Endothelial cell of umbilical vein (primary cell): ENCODE measurements at regions not wholly inside any gene's neighbourhood (a gene's known extent, or its start where the extent isn't known, plus 50 kb on each side); places are given as distances from the start of the nearest gene placed in this dataset.

Experiments used
- BruUV-seq: library from RNA; stranded (reverse); fragments of 400-500 nt; replicated peaks from 2 replicates; lab custom pipeline; 2021; lab: Mats Ljungman, UMichigan
- CTCF ChIA-PET: fragments of 300-600, 350-600 bp; sonication (Branson Sonifier 250); formaldehyde crosslinking; loops from one replicate; lab custom pipeline; 2021; ENCODE audit warnings: antibody characterized with exemption, inconsistent platforms; lab: Charles Lee
- POLR2A ChIA-PET: fragments of 300-600, 350-600 bp; sonication (Branson Sonifier 250); formaldehyde crosslinking; loops from one replicate; lab custom pipeline; 2021; ENCODE audit warnings: antibody characterized with exemption, inconsistent platforms; lab: Charles Lee
- DNase-seq: peaks from one replicate; pipeline ENCODE4 v3.0.0-alpha.2; 2011; ENCODE audit warnings: low read depth, low spot score
- FAIRE-seq: peaks from 2 replicates; lab custom pipeline; 2011; peaks lifted over from hg19 to GRCh38; lab: Jason Lieb, UNC
- H2AFZ ChIP-seq: 2 replicates; pipeline ENCODE4 v1.6.0; 2012; ENCODE audit warnings: low read depth, low read length, control low read depth, inconsistent platforms
- H3K27ac ChIP-seq: 2 replicates; pipeline ENCODE4 v1.5.1; 2011; ENCODE audit warnings: low read depth, mild to moderate bottlenecking, control low read depth, low read length, moderate library complexity; ENCODE audit not compliant: insufficient read depth
- H3K27me3 ChIP-seq, 2 experiments: 2 replicates each; pipeline versions ENCODE4 v1.6.0 to v1.6.1; 2011; ENCODE audit warnings: low read length in 2 of 2, mixed read lengths in 1 of 2; ENCODE audit not compliant: control insufficient read depth in 2 of 2, insufficient read depth in 2 of 2
- H3K36me3 ChIP-seq, 2 experiments: 2 replicates in 1 of 2; 3 replicates in 1 of 2; pipeline ENCODE4 v1.5.1; 2011; ENCODE audit warnings: low read length in 2 of 2, mild to moderate bottlenecking in 1 of 2, moderate library complexity in 1 of 2; ENCODE audit not compliant: control insufficient read depth in 2 of 2, insufficient read depth in 2 of 2; ENCODE audit errors: extremely low read depth in 1 of 2
- H3K4me1 ChIP-seq: 3 replicates; pipeline ENCODE4 v1.5.1; 2011; ENCODE audit warnings: mild to moderate bottlenecking, low read length; ENCODE audit not compliant: control insufficient read depth, insufficient read depth; ENCODE audit errors: extremely low read depth
- H3K4me2 ChIP-seq: 2 replicates; pipeline ENCODE4 v1.6.1; 2011; ENCODE audit warnings: low read length, control low read depth, mixed read lengths; ENCODE audit not compliant: insufficient read depth
- H3K4me3 ChIP-seq, 3 experiments: fragments of 200-600 bp in 1 of 3; sonication (generic), shearing (Covaris generic) in 1 of 3; replicated peaks in 1 of 3; 2 replicates each; pipeline ENCODE4 v1.5.1; 2011 to 2016; ENCODE audit warnings: control low read depth in 3 of 3, low read length in 3 of 3, mild to moderate bottlenecking in 2 of 3, inconsistent platforms in 1 of 3, low read depth in 1 of 3, moderate library complexity in 1 of 3; ENCODE audit not compliant: insufficient read depth in 1 of 3
- H3K79me2 ChIP-seq: 2 replicates; pipeline ENCODE4 v1.6.0; 2012; ENCODE audit warnings: low read length, inconsistent platforms; ENCODE audit not compliant: control insufficient read depth, insufficient read depth
- H3K9ac ChIP-seq: replicated peaks from 2 replicates; pipeline ENCODE3; 2011; ENCODE audit warnings: low read length, control low read depth; ENCODE audit not compliant: insufficient read depth; ENCODE audit errors: extremely low read depth
- H3K9me1 ChIP-seq: replicated peaks from 3 replicates; pipeline ENCODE4 v1.6.0; 2011; ENCODE audit warnings: mild to moderate bottlenecking, low read length; ENCODE audit not compliant: control insufficient read depth, insufficient read depth; ENCODE audit errors: extremely low read depth
- H3K9me3 ChIP-seq: replicated peaks from 2 replicates; pipeline ENCODE4 v1.5.1; 2012; ENCODE audit warnings: low read length, inconsistent platforms; ENCODE audit not compliant: control insufficient read depth, insufficient read depth
- H4K20me1 ChIP-seq: replicated peaks from 2 replicates; pipeline ENCODE3; 2011; ENCODE audit warnings: mild to moderate bottlenecking, low read length; ENCODE audit not compliant: control insufficient read depth, insufficient read depth; ENCODE audit errors: extremely low read depth
- EZH2 ChIP-seq: IDR thresholded peaks from 2 replicates; pipeline ENCODE4 v1.6.1; 2012; ENCODE audit warnings: borderline replicate concordance, low read depth, mild to moderate bottlenecking, moderate library complexity, low read length, inconsistent platforms; ENCODE audit not compliant: severe bottlenecking
- FOS ChIP-seq: IDR thresholded peaks from 2 replicates; pipeline ENCODE4 v1.6.1; 2011; ENCODE audit warnings: mild to moderate bottlenecking, low read length, moderate library complexity, borderline replicate concordance; ENCODE audit not compliant: insufficient read depth
- GATA2 ChIP-seq: IDR thresholded peaks from 2 replicates; pipeline ENCODE4 v1.7.0; 2011; ENCODE audit warnings: low read depth, mild to moderate bottlenecking, moderate library complexity, mixed read lengths, low read length; ENCODE audit not compliant: insufficient read length, insufficient read depth
- JUN ChIP-seq: IDR thresholded peaks from 2 replicates; pipeline ENCODE4 v1.6.1; 2011; ENCODE audit warnings: borderline replicate concordance, low read depth; ENCODE audit not compliant: insufficient read length, insufficient read depth
- MYC ChIP-seq: IDR thresholded peaks from one replicate; pipeline ENCODE4 v1.6.1; 2011; ENCODE audit warnings: mild to moderate bottlenecking, low read depth, low read length
- POLR2A ChIP-seq: IDR thresholded peaks from 2 replicates; pipeline ENCODE4 v1.6.1; 2012; ENCODE audit warnings: low read depth, mild to moderate bottlenecking, control low read depth, low read length
- POLR2AphosphoS5 ChIP-seq: IDR thresholded peaks from 2 replicates; pipeline ENCODE4 v1.6.1; 2012; ENCODE audit warnings: low read depth, mild to moderate bottlenecking, control low read depth, low read length, moderate library complexity; ENCODE audit not compliant: insufficient read depth
- dilution Hi-C: fragments of 300-500 bp; cut with MboI; formaldehyde crosslinking; loops from one replicate; pipeline ENCODE4 v1.15.0; 2019; ENCODE audit warnings: low sequenced_read_pairs; ENCODE audit not compliant: extremely low pct_ligation_motif_present
- intact Hi-C: fragments of 100-400 bp; cut with micrococcal nuclease; formaldehyde crosslinking; loops from one replicate; pipeline ENCODE4 v1.10.0; 2022
- TF ChIP-seq, protein P1 (sequence below), 2 donors: IDR thresholded peaks; 1 replicate in 1 of 2; 2 replicates in 1 of 2; pipeline ENCODE4 v1.5.1; 2011; ENCODE audit warnings: low read length in 2 of 2, mild to moderate bottlenecking in 2 of 2, moderate library complexity in 2 of 2, control low read depth in 1 of 2, inconsistent platforms in 1 of 2, low read depth in 1 of 2; ENCODE audit not compliant: insufficient read depth in 1 of 2; ENCODE audit errors: extremely low read depth in 1 of 2

DNA sequence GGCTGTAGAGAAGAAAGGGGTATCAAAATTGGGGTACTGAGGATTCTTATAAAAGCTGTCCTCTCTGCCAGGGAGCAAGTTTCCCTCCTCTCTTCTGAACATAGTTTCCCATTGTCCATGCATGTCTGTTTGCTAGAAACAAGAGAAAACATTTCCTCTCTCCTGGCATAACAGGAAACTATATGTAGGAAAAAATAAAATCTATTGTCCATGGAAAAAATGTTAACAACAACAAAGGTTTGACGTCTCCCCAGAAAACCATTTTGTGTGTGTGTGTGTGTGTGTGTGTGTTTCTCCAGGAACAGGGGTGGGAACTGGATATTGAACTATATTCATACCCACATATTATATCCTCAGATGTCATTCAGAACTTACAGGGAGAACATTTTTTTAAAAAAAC is 107.2 kb downstream of the GASK1B start:
- Histone ChIP-seq H3K9ac (peak overlapping the region; percentile 56), H4K20me1 (no peaks in the 10 kb centered on the region), H3K4me2 (peak overlapping the region; percentile 33), H3K27me3 (no peaks in the 10 kb centered on the region), H3K27ac (peak overlapping the region; percentile 74), H3K79me2 (no peaks in the 10 kb centered on the region), H3K4me1 (peaks cover 26% of the 10 kb centered on the region), H3K9me1 (no peaks in the 10 kb centered on the region), H3K9me3 (no peaks in the 10 kb centered on the region), H2AFZ (peak overlapping the region; percentile 5), H3K4me3 (no peak overlapping the region), H3K36me3 (no peaks in the 10 kb centered on the region)
- intact Hi-C loops (loop anchor here (1.0 to 2.0 kb wide), 8 partner anchors 13 to 96 kb away; no protein-coding TSS in a partner anchor), dilution Hi-C loops (no loop called here)
- POLR2A ChIA-PET, result no interaction called here
- CTCF ChIA-PET, result no interaction called here
- DNase-seq (peak; percentile 93), FAIRE-seq (peak; percentile 48)
- peak; percentile 57 for TF ChIP-seq JUN
- TF ChIP-seq POLR2AphosphoS5, result no peak
- BruUV-seq, result no TSS peak

DNA sequence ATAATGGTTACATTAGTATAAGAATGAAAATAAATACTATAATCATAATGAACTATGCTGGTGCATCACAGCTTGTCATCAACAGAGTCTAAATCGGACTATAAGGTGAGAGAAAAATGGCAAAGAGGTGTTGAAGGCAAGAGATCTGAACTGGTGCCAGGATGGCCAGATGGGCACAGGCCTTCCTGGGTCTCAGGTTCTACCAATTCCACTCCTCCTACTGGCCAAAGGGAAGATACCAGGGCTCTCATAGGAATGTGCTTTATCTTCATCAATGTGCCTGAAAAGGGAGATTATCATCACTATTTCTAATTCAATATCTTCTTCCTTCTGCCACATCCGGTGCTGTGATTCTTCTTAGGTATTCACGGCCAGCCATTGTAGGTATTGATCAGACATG is 107.6 kb downstream of the GASK1B start:
- CTCF ChIA-PET, result interaction anchor here (0.7 kb wide), 1 partner anchor 32 kb away, joined by 3 read pairs; no protein-coding TSS in a partner anchor
- DNase-seq, result no peak
- Histone ChIP-seq H3K4me2 (peak overlapping the region; percentile 17), H3K4me1 (peaks cover 26% of the 10 kb centered on the region), H3K36me3 (no peaks in the 10 kb centered on the region), H3K9me3 (no peaks in the 10 kb centered on the region), H4K20me1 (no peaks in the 10 kb centered on the region), H3K27ac (peak overlapping the region; percentile 74), H3K9me1 (no peaks in the 10 kb centered on the region), H3K9ac (peak overlapping the region; percentile 56), H3K79me2 (no peaks in the 10 kb centered on the region), H3K4me3 (no peak overlapping the region), H3K27me3 (no peaks in the 10 kb centered on the region), H2AFZ (peak overlapping the region; percentile 5)
- POLR2A ChIA-PET, result no interaction called here
- FAIRE-seq, result no peak
- TF ChIP-seq POLR2AphosphoS5, result no peak
- no peak for TF ChIP-seq MYC
- TF ChIP-seq EZH2, result no peak
- TF ChIP-seq, protein P1, sequence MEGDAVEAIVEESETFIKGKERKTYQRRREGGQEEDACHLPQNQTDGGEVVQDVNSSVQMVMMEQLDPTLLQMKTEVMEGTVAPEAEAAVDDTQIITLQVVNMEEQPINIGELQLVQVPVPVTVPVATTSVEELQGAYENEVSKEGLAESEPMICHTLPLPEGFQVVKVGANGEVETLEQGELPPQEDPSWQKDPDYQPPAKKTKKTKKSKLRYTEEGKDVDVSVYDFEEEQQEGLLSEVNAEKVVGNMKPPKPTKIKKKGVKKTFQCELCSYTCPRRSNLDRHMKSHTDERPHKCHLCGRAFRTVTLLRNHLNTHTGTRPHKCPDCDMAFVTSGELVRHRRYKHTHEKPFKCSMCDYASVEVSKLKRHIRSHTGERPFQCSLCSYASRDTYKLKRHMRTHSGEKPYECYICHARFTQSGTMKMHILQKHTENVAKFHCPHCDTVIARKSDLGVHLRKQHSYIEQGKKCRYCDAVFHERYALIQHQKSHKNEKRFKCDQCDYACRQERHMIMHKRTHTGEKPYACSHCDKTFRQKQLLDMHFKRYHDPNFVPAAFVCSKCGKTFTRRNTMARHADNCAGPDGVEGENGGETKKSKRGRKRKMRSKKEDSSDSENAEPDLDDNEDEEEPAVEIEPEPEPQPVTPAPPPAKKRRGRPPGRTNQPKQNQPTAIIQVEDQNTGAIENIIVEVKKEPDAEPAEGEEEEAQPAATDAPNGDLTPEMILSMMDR (IDR thresholded peaks at IDR 0.05; ENCODE audit: extremely low read depth in 1 of 2, insufficient read depth in 1 of 2, low read depth in 1 of 2, low read length in 2 of 2), result peak in 1 of 2 donors; percentile 19
- no peak for TF ChIP-seq GATA2
- TF ChIP-seq FOS, result no peak
- no peak for TF ChIP-seq POLR2A
- intact Hi-C loops (loop anchor here (1.0 to 2.0 kb wide), 7 partner anchors 32 to 96 kb away; no protein-coding TSS in a partner anchor), dilution Hi-C loops (no loop called here)
- BruUV-seq, result TSS peak; percentile 96
